HepG2 (cell line): ENCODE measurements at regions not wholly inside any gene's neighbourhood (a gene's known extent, or its start where the extent isn't known, plus 50 kb on each side); places are given as distances from the start of the nearest gene placed in this dataset.

Experiments
- EZH2 ChIP-seq: conservative IDR thresholded peaks from 2 replicates; pipeline ENCODE4 v1.6.1; 2012; ENCODE audit warnings: mild to moderate bottlenecking, low read depth, low read length, moderate library complexity
- FOXK2 ChIP-seq: fragments of 450-650 bp; IDR thresholded peaks from 2 replicates; pipeline ENCODE4 v1.6.1; 2016
- FOXM1 ChIP-seq: sonication (generic); formaldehyde crosslinking; IDR thresholded peaks from 2 replicates; pipeline ENCODE4 v1.5.0; 2020; ENCODE audit warnings: missing genetic modification reagents
- JUN ChIP-seq: sonication (generic); formaldehyde crosslinking; IDR thresholded peaks from 2 replicates; pipeline ENCODE4 v1.4.0; 2020; ENCODE audit warnings: mild to moderate bottlenecking, missing genetic modification reagents
- POLR2A ChIP-seq, 2 experiments: IDR thresholded peaks; 2 replicates each; pipeline ENCODE4 v1.6.1; 2011; ENCODE audit warnings: low read depth in 2 of 2, low read length in 2 of 2, mild to moderate bottlenecking in 1 of 2, moderate library complexity in 1 of 2; ENCODE audit not compliant: insufficient read depth in 1 of 2
- SYNCRIP ChIP-seq: fragments of 200-400 bp; formaldehyde crosslinking; IDR thresholded peaks from 2 replicates; pipeline ENCODE4 v1.6.1; 2018; ENCODE audit warnings: mild to moderate bottlenecking, low read depth, low read length; ENCODE audit not compliant: insufficient read depth
- ZNF20 ChIP-seq: sonication (generic); formaldehyde crosslinking; IDR thresholded peaks from 2 replicates; pipeline ENCODE4 v1.4.0; 2020; ENCODE audit warnings: mild to moderate bottlenecking, moderate library complexity, missing genetic modification reagents

DNA sequence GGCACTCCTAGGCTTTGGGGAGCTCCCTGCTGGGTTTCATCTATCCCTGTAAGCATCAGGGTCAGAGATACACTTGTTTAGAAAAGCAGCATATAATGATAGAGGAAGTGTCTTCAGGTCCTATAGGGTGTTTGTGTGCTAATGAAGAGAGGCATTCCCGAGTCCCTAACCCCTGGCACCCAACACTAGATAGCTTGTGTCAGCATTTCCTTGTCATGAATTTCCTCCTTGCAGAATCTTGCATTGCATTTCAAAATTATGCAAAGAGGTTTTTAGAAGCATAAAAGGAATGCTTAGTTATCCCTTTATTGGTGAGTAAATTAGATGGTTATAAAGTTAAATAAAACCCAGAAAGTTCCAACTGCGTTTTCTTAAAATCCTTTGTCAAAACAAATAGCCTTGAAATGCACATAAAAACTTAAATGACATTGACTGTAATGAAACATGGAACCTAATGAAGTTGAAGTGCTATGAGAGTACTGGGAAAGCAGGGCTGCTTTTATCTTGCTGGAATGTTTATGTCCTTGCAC is 63.7 kb upstream of the LHCGR start:
- TF ChIP-seq POLR2A (IDR thresholded peaks at IDR 0.05; ENCODE audit: insufficient read depth in 1 of 2, low read depth in 2 of 2, low read length in 2 of 2) (no peak), EZH2 (no peak), FOXM1 (CRISPR knock-in tag) (no peak), JUN (no peak), ZNF20 (CRISPR knock-in tag) (no peak), SYNCRIP (no peak), FOXK2 (no peak)
